Chondrocyte (in vitro differentiated cells): ENCODE measurements at regions not wholly inside any gene's neighbourhood (a gene's known extent, or its start where the extent isn't known, plus 50 kb on each side); places are given as distances from the start of the nearest gene placed in this dataset.
"Not testable (repeated sequence)": the region's sequence is repeated elsewhere in the genome, so short reads cannot be mapped to it uniquely, and the experiment has no call there.

Experiments used
- DNase-seq: peaks from one replicate; pipeline ENCODE4 v3.0.0; 2021; ENCODE audit warnings: mixed read lengths, low spot score
- H3K27ac Mint-ChIP-seq: one replicate; pipeline ENCODE4 v1.8.0; 2021; ENCODE audit warnings: mild to moderate bottlenecking, moderate library complexity, mixed read lengths; ENCODE audit not compliant: unreplicated experiment
- H3K27me3 Mint-ChIP-seq: 2 replicates; pipeline ENCODE4 v1.8.0; 2021; ENCODE audit warnings: low read depth, mixed read lengths
- H3K36me3 Mint-ChIP-seq: 2 replicates; pipeline ENCODE4 v1.8.0; 2021; ENCODE audit warnings: low read depth, mixed read lengths
- H3K4me1 Mint-ChIP-seq: 2 replicates; pipeline ENCODE4 v1.8.0; 2021; ENCODE audit warnings: low read depth, mild to moderate bottlenecking, mixed read lengths
- H3K4me3 Mint-ChIP-seq: one replicate; pipeline ENCODE4 v1.8.0; 2021; ENCODE audit warnings: mild to moderate bottlenecking, moderate library complexity, mixed read lengths; ENCODE audit not compliant: unreplicated experiment
- H3K9me3 Mint-ChIP-seq: 2 replicates; pipeline ENCODE4 v1.8.0; 2021; ENCODE audit warnings: low read depth, mixed read lengths
- TF ChIP-seq, protein P1 (sequence below): fragments of 200-600 bp; sonication (generic); IDR thresholded peaks from 2 replicates; pipeline ENCODE4 v1.5.0; 2021; ENCODE audit warnings: antibody characterized with exemption, mild to moderate bottlenecking, moderate library complexity

DNA sequence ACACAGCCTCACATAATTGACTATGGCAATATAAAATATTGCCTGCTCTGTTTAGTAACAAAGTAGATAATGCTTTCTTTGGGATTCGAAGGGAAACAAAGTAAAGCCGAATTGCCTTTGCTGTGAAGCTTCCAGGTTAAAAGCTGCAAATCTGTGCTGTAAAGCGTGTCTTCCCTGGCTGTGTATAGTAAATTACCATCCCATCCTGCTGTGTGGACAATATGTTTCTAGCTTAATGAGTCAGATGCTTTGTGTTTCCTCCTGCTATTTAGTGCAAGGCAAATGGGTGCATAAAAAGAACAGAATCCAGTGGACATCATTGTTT is 265.1 kb downstream of the SOCS6 start:
- H3K27me3 Mint-ChIP-seq, result peaks cover 16% of the 10 kb centered on the region
- DNase-seq, result no peak

DNA sequence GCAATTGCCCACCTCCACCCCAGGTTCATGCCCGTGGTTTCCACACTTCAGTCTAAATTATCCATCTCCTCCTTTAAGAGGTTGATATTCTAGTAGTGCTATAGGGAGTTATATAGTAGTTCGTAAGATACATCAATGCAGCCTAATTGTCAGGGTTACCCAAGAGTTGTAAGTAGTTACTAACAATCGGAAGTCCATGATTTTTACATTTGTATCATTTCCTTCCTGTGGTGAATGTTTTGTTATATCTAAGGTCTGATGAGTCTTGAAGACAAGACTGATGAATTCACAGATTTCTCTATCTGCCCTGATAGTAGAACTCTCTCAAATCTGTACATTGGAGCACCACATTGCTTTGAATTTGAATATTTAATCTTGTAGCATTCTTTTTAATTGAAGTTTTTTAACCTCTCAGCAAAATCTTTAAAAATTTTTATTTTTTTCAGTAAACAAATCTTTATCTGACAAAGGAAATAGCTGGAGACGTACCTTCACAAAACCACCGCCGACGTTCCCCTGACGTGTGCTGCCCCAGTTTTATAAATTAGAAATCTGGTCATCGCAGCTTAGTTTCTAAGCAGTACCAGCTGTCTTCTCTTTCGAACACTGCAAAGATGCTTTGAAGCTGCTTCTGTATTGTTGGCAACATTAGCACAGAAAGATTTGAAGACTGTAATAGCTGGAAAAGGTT is 264.5 kb downstream of the SOCS6 start:
- no peak overlapping the region for H3K4me3 Mint-ChIP-seq
- TF ChIP-seq, protein P1, sequence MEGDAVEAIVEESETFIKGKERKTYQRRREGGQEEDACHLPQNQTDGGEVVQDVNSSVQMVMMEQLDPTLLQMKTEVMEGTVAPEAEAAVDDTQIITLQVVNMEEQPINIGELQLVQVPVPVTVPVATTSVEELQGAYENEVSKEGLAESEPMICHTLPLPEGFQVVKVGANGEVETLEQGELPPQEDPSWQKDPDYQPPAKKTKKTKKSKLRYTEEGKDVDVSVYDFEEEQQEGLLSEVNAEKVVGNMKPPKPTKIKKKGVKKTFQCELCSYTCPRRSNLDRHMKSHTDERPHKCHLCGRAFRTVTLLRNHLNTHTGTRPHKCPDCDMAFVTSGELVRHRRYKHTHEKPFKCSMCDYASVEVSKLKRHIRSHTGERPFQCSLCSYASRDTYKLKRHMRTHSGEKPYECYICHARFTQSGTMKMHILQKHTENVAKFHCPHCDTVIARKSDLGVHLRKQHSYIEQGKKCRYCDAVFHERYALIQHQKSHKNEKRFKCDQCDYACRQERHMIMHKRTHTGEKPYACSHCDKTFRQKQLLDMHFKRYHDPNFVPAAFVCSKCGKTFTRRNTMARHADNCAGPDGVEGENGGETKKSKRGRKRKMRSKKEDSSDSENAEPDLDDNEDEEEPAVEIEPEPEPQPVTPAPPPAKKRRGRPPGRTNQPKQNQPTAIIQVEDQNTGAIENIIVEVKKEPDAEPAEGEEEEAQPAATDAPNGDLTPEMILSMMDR, result no peak
- no peaks in the 10 kb centered on the region for H3K36me3 Mint-ChIP-seq
- DNase-seq, result no peak
- H3K4me1 Mint-ChIP-seq, result no peaks in the 10 kb centered on the region
- H3K27me3 Mint-ChIP-seq, result peaks cover 12% of the 10 kb centered on the region
- H3K9me3 Mint-ChIP-seq, result no peaks in the 10 kb centered on the region
- H3K27ac Mint-ChIP-seq, result no peak overlapping the region

More for the DNA sequence above, 265.1 kb downstream of the SOCS6 start:
- H3K4me3 Mint-ChIP-seq, result no peak overlapping the region
- H3K27ac Mint-ChIP-seq, result no peak overlapping the region
- H3K4me1 Mint-ChIP-seq, result no peaks in the 10 kb centered on the region
- H3K36me3 Mint-ChIP-seq, result no peaks in the 10 kb centered on the region
- H3K9me3 Mint-ChIP-seq, result no peaks in the 10 kb centered on the region
- TF ChIP-seq, protein P1, result no peak

DNA sequence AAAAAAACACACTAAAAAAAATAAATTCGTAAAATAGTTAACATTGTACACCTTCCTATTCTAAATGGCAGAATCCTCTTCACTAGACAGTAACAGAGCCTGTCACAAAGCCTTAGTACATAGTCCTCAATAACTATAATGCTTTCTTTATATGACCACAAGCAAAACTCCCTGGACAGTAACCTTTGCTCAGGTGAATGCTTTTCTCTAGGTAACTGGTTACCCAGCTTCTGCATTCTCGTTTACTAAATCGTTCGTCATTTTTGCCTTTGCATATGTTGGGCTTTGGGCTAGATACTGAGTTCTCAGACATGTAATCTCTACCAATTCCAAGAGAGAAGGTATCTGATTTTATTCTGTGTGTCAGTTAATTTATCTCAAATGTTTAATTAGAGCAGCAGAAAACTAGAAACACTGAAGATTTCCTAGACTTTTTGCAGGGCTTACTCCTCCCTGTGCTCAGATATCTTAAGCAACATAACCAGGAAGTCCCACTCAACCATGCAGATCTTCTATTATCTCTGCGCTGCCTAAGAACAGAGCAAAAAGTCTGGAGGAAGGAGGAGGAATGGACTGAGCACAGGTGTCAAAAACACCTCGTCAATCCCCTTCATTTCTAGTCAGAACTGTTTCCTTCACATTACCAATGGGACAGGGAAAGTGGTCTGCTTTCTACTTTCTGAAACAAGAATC is 247.7 kb downstream of the SOCS6 start:
- no peak for DNase-seq
- no peaks in the 10 kb centered on the region for H3K36me3 Mint-ChIP-seq
- H3K9me3 Mint-ChIP-seq, result peaks cover 8% of the 10 kb centered on the region
- TF ChIP-seq, protein P1, result no peak
- H3K27me3 Mint-ChIP-seq, result peaks cover 20% of the 10 kb centered on the region
- no peaks in the 10 kb centered on the region for H3K4me1 Mint-ChIP-seq
- no peak overlapping the region for H3K27ac Mint-ChIP-seq
- no peak overlapping the region for H3K4me3 Mint-ChIP-seq

DNA sequence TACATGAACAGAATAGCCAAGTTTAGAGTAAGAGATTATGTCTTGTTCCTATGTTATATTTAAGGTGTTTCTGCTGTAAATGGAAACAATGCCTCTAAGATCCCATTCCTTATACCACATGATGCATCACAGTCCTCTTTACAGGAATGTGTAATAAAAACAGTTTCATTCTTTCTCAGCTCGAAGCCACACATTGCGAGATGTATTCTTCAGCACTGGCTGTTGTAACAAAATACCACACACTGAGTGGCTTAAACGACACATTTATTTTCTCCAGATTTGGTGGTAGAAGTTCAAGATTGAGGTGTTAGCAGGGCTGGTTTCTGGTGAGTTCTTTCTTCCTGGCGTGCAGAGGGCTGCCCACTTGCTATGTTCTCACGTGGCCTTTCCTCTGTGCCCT is 246.2 kb downstream of the SOCS6 start:
- Mint-ChIP-seq H3K36me3 (no peaks in the 10 kb centered on the region), H3K27me3 (peaks cover 18% of the 10 kb centered on the region), H3K27ac (no peak overlapping the region), H3K4me3 (no peak overlapping the region), H3K9me3 (no peaks in the 10 kb centered on the region), H3K4me1 (no peaks in the 10 kb centered on the region)
- DNase-seq, result no peak
- TF ChIP-seq, protein P1, result no peak

DNA sequence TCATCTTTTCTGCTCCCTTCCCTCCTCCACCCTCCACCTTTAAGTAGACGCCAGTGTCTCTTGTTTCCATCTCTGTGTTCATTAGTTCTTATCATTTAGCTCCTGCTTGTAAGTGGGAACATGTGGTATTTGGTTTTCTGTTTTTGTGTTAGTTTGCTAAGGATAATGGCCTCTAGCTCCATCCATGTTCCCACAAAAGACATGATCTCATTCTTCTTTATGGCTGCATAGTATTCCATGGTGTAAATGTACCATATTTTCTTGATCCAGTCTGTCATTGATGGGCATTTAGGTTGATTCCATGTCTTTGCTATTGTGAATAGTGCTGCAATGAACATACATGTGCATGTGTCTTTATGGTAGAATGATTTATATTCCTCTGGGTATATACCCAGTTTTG is 236.5 kb downstream of the SOCS6 start:
- not testable (repeated sequence) for H3K4me3 Mint-ChIP-seq, H3K36me3 Mint-ChIP-seq, H3K9me3 Mint-ChIP-seq, H3K4me1 Mint-ChIP-seq, H3K27ac Mint-ChIP-seq, DNase-seq
- H3K27me3 Mint-ChIP-seq, result peaks cover 32% of the 10 kb centered on the region

DNA sequence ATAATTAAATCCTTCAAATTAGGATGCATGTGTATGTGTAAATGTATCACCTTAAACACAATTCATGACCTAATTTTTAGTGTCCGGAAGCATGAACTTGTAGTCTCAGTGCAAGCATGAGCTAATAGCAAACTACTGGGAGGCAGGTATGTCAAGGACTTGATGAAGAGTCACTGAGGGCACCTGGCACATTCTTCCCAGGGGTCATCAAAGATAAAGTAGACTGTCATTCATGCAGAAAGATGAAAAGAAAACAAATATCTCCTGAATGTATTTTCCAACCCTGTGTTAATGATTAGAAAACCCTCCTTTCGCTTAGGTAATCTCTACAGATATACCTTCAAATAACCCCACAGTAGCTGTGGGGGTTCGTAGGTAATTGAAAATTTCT is 234.9 kb downstream of the SOCS6 start:
- Mint-ChIP-seq H3K9me3 (peaks cover 3% of the 10 kb centered on the region), H3K36me3 (no peaks in the 10 kb centered on the region), H3K4me3 (no peak overlapping the region), H3K27ac (no peak overlapping the region), H3K4me1 (no peaks in the 10 kb centered on the region), H3K27me3 (peaks cover 33% of the 10 kb centered on the region)
- TF ChIP-seq, protein P1, result no peak
- no peak for DNase-seq
